KBM-7 (cell line): ENCODE measurements at regions not wholly inside any gene's neighbourhood (a gene's known extent, or its start where the extent isn't known, plus 50 kb on each side); places are given as distances from the start of the nearest gene placed in this dataset.
"Not testable (repeated sequence)": the region's sequence is repeated elsewhere in the genome, so short reads cannot be mapped to it uniquely, and the experiment has no call there.

Source experiments
- DNase-seq: peaks from one replicate; pipeline ENCODE4 v3.0.0-alpha.2; 2015
- in situ Hi-C: fragments of 300-500 bp; cut with MboI; formaldehyde crosslinking; loops from 2 replicates; pipeline ENCODE4 v1.14.3; 2020; ENCODE audit warnings: low sequenced_read_pairs, low pct_unique_long_range_greater_than_20kb, mixed read lengths

DNA sequence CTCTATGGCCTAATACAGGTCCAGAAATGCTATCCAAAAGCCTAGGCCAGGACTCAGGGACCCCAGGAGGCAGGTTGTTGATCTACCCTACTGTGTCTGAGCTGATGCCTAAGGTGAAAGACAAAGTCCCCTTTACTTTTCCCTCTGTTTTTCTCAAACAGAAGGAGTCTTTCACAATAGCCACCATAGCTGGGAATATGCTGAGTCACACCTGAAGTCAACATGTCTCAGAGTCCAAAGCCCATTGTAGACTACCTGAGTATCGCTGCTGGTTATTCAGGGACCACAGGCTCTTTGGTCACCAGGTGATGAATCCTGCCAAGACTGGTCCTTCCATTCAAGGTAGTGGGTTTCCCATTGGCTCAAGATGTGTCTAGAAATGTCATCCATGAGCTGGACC is 562.2 kb downstream of the ACTRT1 start:
- in situ Hi-C loops, result no loop called here
- no peak for DNase-seq

GRCh38 chrX:127466211-127466610 is 586.0 kb downstream of the ACTRT1 start:
- DNase-seq, result no peak
- in situ Hi-C loops, result no loop called here

GRCh38 chrX:127459790-127460189 is 592.4 kb downstream of the ACTRT1 start:
- DNase-seq, result no peak
- in situ Hi-C loops, result no loop called here

GRCh38 chrX:127457161-127457560 is 595.0 kb downstream of the ACTRT1 start:
- DNase-seq, result no peak
- in situ Hi-C loops, result no loop called here

DNA sequence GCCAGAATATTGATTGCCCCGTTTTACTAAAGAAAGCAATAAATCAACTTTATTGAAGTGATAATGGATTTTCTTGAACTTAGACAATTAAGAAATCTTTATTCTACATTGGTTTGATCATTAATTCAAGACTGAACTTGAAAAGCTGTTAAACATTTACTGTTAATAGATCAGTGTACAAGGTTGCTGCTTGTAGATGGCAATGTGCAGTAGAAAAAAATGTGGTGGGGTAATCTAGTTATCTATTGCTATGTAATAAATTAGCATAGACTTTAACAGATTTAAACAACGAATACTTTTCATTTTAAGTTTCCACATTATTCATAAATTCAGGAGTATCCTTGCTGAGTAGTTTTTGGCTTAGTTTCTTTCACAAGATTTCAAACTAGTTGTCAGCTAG is 612.5 kb downstream of the ACTRT1 start:
- DNase-seq, result no peak
- in situ Hi-C loops, result no loop called here

DNA sequence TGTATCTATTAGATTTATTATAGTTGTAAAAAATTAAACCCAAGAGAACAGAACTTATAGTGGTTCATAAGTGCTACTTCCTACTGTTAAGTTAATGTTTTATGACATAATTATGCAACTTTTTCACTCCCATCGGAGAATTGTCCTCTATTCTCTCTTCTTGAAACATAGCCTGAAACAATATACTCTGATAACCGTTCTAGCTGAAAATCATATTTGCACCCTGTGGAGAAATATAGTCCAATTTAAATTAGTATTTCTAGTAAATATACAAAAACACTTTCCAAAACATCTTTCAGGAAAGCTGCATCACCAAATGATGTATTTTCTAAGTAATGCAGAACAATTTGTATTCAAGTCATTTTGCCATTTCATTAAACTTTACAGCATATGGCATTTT is 586.4 kb downstream of the PRR32 start:
- in situ Hi-C loops, result no loop called here
- DNase-seq, result no peak

DNA sequence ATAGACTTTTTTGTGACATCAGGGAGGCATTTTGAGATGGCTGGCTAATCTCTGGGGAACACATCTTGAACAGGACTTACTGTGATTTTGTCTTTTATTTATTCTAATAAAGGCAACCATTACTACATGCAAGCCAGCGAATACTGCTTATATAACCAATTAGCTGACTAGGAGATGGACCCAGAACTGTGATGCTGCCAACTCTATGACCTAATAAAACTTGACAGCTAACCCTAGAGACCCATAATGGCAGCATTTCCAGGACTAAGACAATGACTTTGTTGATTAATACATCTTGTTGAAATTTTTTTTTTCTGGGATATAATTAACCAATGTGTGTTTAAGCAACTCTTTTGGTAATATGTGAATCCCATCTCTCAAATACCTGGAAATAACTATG is 584.6 kb downstream of the PRR32 start:
- in situ Hi-C loops, result no loop called here
- DNase-seq, result no peak

GRCh38 chrX:127400231-127400630 is 580.7 kb downstream of the PRR32 start:
- not testable (repeated sequence) for DNase-seq

DNA sequence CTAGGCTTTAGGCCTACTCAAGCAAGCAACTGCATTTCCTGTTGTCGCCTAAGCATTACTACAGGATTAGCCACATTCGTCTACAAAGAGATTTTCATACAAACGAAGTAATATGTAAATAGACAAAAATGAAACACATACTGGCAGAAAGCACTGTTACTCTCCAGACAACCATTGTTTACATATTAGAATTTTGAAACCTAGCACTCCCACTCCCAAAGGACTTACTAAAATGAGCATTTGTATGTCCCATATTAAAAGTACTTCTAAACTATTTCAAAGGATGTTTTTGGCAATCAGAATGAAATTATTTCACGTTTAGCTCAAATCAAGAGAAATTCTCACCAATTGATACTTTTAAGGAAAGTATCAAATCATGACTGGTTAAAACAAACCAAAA is 570.8 kb downstream of the PRR32 start:
- in situ Hi-C loops, result no loop called here

More at GRCh38 chrX:127400231-127400630, 580.7 kb downstream of the PRR32 start:
- in situ Hi-C loops, result not testable (repeated sequence)

GRCh38 chrX:127389900-127390299 is 570.4 kb downstream of the PRR32 start:
- DNase-seq, result no peak
- in situ Hi-C loops, result no loop called here

More for the DNA sequence above, 570.8 kb downstream of the PRR32 start:
- DNase-seq, result no peak
